Osteocyte (in vitro differentiated cells): ENCODE measurements at regions not wholly inside any gene's neighbourhood (a gene's known extent, or its start where the extent isn't known, plus 50 kb on each side); places are given as distances from the start of the nearest gene placed in this dataset.

Experiments
- DNase-seq: peaks from one replicate; pipeline ENCODE4 v3.0.0; 2021; ENCODE audit warnings: mixed read lengths; ENCODE audit not compliant: unreplicated experiment; ENCODE audit errors: extremely low spot score
- H3K27ac Mint-ChIP-seq: one replicate; pipeline ENCODE4 v1.8.0; 2021; ENCODE audit warnings: mild to moderate bottlenecking, mixed read lengths; ENCODE audit not compliant: unreplicated experiment
- H3K27me3 Mint-ChIP-seq: one replicate; pipeline ENCODE4 v1.8.0; 2021; ENCODE audit warnings: mixed read lengths; ENCODE audit not compliant: unreplicated experiment
- H3K36me3 Mint-ChIP-seq: one replicate; pipeline ENCODE4 v1.8.0; 2021; ENCODE audit warnings: mixed read lengths; ENCODE audit not compliant: unreplicated experiment
- H3K4me1 Mint-ChIP-seq: one replicate; pipeline ENCODE4 v1.8.0; 2021; ENCODE audit warnings: mixed read lengths; ENCODE audit not compliant: unreplicated experiment
- H3K4me3 Mint-ChIP-seq: one replicate; pipeline ENCODE4 v1.8.0; 2021; ENCODE audit warnings: mild to moderate bottlenecking, moderate library complexity, mixed read lengths; ENCODE audit not compliant: unreplicated experiment
- H3K9me3 Mint-ChIP-seq: one replicate; pipeline ENCODE4 v1.8.0; 2021; ENCODE audit warnings: mixed read lengths; ENCODE audit not compliant: unreplicated experiment
- CTCF ChIP-seq: fragments of 200-600 bp; sonication (generic); IDR thresholded peaks from 2 replicates; pipeline ENCODE4 v1.5.0; 2021; ENCODE audit warnings: antibody characterized with exemption, mild to moderate bottlenecking, moderate library complexity

GRCh38 chr13:80244574-80244973 is 96.4 kb downstream of the SPRY2 start:
- no peaks in the 10 kb centered on the region for H3K27me3 Mint-ChIP-seq
- no peak overlapping the region for H3K27ac Mint-ChIP-seq
- no peaks in the 10 kb centered on the region for H3K36me3 Mint-ChIP-seq
- no peak for TF ChIP-seq CTCF
- peaks cover 9% of the 10 kb centered on the region for H3K4me1 Mint-ChIP-seq
- H3K4me3 Mint-ChIP-seq: no peak overlapping the region
- no peaks in the 10 kb centered on the region for H3K9me3 Mint-ChIP-seq
- no peak for DNase-seq

- H3K9me3 Mint-ChIP-seq: no peaks in the 10 kb centered on the region
- H3K27me3 Mint-ChIP-seq: no peaks in the 10 kb centered on the region
- H3K4me3 Mint-ChIP-seq: no peak overlapping the region
- no peak for DNase-seq
- no peaks in the 10 kb centered on the region for H3K36me3 Mint-ChIP-seq
- no peak for TF ChIP-seq CTCF
- H3K4me1 Mint-ChIP-seq: peaks cover 9% of the 10 kb centered on the region
- no peak overlapping the region for H3K27ac Mint-ChIP-seq
Observed at GRCh38 chr13:80242728-80243427, 98.0 kb downstream of the SPRY2 start.

- H3K9me3 Mint-ChIP-seq: no peaks in the 10 kb centered on the region
- no peak for TF ChIP-seq CTCF
- H3K4me3 Mint-ChIP-seq: no peak overlapping the region
- H3K36me3 Mint-ChIP-seq: no peaks in the 10 kb centered on the region
- no peaks in the 10 kb centered on the region for H3K27me3 Mint-ChIP-seq
- H3K27ac Mint-ChIP-seq: no peak overlapping the region
- DNase-seq: no peak
- H3K4me1 Mint-ChIP-seq: peaks cover 9% of the 10 kb centered on the region
Observed at GRCh38 chr13:80239571-80240255, 101.2 kb downstream of the SPRY2 start.

GRCh38 chr13:80239116-80239515 is 101.8 kb downstream of the SPRY2 start:
- no peaks in the 10 kb centered on the region for H3K36me3 Mint-ChIP-seq
- TF ChIP-seq CTCF: no peak
- H3K4me1 Mint-ChIP-seq: peaks cover 9% of the 10 kb centered on the region
- no peak for DNase-seq
- H3K9me3 Mint-ChIP-seq: no peaks in the 10 kb centered on the region
- H3K4me3 Mint-ChIP-seq: no peak overlapping the region
- H3K27me3 Mint-ChIP-seq: no peaks in the 10 kb centered on the region
- no peak overlapping the region for H3K27ac Mint-ChIP-seq

GRCh38 chr13:80237646-80238045 is 103.3 kb downstream of the SPRY2 start:
- no peak for TF ChIP-seq CTCF
- Mint-ChIP-seq H3K36me3 (no peaks in the 10 kb centered on the region), H3K4me1 (peaks cover 9% of the 10 kb centered on the region), H3K27ac (no peak overlapping the region), H3K9me3 (no peaks in the 10 kb centered on the region), H3K27me3 (no peaks in the 10 kb centered on the region), H3K4me3 (no peak overlapping the region)
- DNase-seq: no peak
